Lower leg skin (tissue), 3 donors: ENCODE measurements at regions not wholly inside any gene's neighbourhood (a gene's known extent, or its start where the extent isn't known, plus 50 kb on each side); places are given as distances from the start of the nearest gene placed in this dataset.

Experiments
- POLR2A ChIP-seq, 2 donors: fragments of 450-650 bp; IDR thresholded peaks; one replicate each; pipeline ENCODE4 v1.6.1; 2016 to 2017; ENCODE audit warnings: antibody characterized with exemption in 2 of 2, mild to moderate bottlenecking in 1 of 2, moderate library complexity in 1 of 2
- TF ChIP-seq, protein P1 (sequence below), 3 donors: fragments of 450-650 bp; IDR thresholded peaks; one replicate each; pipeline ENCODE4 v1.5.1; 2016; ENCODE audit warnings: antibody characterized with exemption in 3 of 3, mild to moderate bottlenecking in 3 of 3, moderate library complexity in 2 of 3

DNA sequence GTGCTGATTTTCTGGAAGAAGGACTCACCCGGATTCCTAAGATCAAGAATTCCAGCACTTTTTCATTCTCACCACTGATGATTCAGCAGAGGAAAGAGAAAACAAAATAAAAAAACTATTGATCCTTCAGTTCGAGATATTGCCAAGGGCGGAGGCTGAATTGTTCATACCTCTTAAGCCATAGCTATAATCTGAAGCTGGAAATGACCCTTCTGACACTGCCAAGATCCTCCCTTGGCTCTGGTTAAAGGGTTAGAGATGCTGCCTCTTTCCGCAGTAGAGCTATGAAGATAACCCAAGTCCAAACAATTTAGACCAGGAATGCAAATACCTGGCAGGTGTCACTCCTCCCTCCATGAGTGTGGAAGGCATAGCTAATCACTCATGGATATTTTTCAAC, 73.0 kb downstream of the TMEM114 start:
- TF ChIP-seq POLR2A (IDR thresholded peaks at IDR 0.05): no peak
- TF ChIP-seq, protein P1, sequence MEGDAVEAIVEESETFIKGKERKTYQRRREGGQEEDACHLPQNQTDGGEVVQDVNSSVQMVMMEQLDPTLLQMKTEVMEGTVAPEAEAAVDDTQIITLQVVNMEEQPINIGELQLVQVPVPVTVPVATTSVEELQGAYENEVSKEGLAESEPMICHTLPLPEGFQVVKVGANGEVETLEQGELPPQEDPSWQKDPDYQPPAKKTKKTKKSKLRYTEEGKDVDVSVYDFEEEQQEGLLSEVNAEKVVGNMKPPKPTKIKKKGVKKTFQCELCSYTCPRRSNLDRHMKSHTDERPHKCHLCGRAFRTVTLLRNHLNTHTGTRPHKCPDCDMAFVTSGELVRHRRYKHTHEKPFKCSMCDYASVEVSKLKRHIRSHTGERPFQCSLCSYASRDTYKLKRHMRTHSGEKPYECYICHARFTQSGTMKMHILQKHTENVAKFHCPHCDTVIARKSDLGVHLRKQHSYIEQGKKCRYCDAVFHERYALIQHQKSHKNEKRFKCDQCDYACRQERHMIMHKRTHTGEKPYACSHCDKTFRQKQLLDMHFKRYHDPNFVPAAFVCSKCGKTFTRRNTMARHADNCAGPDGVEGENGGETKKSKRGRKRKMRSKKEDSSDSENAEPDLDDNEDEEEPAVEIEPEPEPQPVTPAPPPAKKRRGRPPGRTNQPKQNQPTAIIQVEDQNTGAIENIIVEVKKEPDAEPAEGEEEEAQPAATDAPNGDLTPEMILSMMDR (IDR thresholded peaks at IDR 0.05): no peak
